ENCODE measurements at regions not wholly inside any gene's neighbourhood (a gene's known extent, or its start where the extent isn't known, plus 50 kb on each side); places are given as distances from the start of the nearest gene placed in this dataset.

DNA sequence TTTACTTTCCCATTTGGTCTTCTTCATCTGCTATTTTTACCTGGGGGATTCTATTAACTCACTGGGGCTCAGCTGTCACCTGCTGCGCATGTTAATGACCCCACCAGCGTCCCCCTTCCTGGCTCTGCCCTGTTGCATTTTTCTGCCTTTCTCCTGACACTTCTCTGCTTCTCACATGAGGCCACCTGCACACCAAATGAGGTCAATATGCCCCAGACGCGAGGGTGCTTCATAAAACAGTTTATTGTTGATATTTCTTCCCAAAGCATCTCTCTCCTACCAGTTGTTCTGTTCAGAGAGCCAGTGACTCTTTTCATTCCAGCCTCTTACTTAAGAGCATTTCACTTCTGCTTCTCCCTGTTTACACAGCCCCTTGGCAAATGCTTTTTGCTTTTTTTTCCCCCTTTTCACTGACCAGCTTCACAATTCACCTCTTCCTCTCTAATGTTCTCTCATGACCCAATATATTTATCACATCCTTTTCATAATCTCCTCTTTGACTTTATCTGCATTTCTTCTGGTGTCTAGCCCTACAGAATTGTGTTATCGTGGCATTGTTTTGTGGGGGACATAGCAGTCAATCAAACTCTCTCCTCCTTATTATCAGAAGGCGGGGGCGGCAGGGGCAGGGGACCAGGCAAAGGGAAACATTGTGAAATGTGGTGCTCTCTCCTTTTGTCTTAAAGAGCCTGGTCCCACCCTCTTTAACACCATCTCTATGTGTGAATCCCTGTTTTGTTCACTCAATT is 545.8 kb upstream of the CITED2 start:
- peak; percentile 79 for DNase-seq

DNA sequence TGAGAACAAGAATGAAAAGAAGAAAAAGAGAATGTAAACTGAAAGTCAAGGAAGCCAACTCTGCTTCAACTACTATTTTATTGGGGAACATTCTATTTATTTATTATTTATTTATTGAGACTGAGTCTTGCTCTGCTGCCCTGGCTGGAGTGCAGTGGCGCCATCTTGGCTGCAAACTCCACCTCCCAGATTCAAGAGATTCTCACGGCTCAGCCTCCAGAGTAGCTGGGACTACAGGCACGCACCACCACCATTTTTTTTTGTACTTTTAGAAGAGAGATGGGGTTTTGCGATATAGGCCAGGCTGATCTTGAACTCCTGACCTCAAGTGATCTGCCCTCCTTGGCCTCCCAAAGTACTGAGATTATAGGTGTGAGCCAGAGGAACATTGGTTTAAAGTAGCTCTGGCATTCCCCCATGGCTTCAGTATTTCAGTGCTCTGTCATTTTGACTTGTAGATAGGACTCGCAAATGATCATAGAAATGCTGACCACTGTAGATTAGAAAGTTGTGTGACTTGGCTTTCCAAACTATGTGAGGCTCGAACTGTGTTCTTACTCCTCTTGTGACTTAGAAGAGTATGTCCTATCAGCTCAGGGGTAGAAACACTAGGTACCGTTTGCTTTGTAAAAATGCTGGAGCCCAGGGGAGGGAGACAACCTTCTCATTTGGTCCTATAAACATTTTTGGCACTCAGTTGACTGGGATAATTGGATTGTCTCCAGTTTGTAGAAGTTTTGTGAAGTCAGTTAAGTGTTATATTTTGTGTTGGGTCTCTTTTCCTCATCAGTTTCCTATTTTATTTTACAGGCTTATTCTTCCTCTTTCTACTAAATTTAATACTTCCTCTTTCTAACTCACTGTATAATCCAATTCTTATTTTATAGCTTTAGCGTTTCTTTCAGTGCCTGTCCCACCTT is 544.9 kb upstream of the CITED2 start:
- DNase-seq, result peak; percentile 79

DNA sequence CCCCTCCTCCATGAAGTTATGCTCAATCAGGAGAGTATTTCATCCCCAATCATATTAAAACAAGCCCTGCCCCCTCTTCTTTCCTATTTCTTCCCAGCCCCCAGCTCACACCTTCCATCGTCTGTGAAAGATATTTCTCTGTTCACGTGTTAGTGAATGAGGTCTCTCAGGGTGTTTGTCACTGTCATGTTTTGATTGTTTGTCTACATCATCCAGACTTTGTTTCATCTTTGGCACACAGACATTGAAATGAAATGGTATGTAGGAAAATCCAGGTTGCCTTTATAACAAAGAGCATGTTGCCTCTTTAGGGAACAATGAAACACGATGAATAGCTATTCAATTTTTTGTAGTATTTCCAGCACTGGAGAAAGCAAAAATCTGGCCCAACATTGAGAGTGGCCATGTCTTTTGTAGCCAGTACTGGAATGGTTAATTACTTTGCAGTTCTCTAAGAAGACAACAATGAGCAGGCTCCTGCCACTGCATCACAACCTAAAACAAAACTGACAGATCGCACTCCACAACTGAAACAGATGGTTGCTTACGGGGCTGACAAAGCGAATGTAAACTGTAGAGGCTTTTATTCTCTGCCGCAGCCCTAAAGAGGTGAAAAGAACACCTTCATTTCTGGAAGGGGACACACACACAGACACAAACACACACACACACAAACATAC is 543.6 kb upstream of the CITED2 start:
- DNase-seq, result no peak

DNA sequence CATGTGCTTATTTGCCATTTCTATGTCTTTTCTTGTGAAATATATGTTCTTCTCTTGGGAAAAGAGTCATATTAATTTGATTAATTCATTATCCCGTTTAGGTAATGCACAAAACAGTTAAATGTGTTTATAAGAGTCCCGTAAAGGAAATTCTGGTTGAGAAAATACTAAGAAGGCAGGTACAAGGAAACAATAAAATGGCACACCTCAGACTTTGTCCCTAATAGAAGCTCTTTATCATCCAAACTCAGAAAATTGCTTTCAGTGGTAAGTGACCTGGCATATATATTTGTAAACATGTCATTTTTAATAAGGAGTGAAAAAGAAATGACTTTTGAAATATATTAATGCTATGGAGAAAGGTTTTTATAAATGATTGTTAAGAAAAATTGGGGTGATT is 540.5 kb upstream of the CITED2 start:
- DNase-seq, result no peak

DNA sequence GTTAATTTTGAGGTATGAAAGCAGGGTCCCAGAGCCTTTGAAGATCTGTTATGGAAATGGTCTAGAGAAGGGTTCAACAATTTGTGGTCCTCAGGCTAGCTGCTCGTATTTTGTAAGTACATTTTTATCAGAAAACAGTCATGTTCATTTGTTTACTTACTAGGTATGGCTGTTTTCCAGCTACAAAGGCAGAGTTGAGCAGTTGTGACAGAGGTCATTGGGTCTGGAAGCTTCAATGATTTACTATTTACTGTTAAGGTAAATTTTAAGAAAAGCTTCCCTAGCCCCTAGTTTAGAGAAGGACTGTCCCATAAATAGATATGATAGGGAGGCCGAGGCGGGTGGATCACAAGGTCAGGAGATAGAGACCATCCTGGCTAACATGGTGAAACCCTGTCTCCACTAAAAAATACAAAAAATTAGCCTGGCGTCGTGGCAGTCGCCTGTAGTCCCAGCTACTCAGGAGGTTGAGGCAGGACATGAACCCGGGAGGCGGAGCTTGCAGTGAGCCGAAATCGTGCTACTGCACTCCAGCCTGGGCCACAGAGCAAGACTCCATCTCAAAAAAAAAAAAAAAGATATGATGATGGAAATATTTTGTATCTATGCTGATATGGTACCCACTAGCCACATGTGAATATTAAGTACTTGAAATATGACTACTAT is 538.4 kb upstream of the CITED2 start:
- DNase-seq, result no peak

DNA sequence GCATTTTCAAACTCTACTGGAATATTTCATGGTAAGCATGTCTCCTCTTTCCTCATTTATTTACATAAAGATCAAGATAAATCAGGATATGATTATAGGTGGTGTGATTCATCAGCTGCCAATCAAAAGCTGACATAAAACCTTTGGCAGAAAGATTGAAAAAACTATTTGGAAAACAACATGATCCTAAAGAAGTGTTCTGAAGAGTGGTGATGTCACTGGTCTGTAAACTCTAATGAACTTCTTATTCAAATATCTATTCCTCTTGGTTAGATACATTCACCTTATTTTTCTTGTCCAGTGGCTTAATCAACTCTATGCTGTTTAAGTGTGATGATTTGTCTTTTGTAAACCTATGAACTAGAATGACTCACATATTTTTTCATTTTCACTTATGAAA is 535.5 kb upstream of the CITED2 start:
- DNase-seq, result no peak

DNA sequence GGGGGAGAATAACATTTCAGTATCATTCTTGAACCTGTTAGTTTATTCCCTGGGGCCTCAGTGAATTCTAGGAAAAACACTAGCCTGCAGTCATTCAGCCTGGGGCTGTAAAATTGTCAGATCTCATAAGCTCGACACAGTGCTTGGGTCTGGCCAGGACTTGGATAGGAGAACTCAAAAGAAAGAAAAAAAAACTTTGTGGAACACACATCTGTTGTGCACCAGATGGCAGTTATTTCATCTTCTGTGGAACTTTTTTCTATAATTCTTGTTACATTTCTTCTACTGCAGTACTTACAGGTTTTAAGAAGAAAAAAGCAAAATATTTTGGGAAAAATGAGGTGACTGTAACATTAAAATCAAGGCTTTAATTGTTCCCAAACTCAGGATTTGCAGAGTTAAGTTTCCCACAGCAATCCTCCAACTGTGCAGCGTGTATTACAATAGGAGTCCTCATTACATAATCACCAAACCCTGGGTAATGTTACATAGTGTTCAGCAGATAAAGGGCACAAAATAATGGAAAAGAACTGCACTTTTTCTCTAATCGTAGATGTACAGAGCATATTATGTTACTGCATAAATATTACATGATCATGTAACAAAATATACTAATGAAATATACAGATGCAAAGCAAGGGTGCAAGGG is 531.1 kb upstream of the CITED2 start:
- peak; percentile 30 for DNase-seq

DNA sequence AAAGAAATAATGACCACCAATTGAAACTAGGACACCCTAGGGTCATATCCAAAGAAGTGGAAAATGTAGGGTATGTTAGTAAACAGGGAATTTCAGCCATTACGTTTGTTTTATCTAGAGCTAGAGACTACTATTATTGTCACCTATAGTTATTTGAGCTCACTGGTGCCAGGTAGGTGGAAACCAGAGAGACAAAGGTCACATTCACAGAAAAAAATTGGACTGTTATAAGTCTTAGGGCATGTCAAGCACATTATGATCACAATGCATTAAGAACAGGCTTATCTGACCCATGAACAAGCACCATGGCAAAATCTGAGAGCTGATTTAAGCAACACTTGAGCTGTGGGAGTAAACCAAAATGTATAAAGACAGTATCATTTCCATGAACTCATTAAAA is 530.1 kb upstream of the CITED2 start:
- peak; percentile 33 for DNase-seq

DNA sequence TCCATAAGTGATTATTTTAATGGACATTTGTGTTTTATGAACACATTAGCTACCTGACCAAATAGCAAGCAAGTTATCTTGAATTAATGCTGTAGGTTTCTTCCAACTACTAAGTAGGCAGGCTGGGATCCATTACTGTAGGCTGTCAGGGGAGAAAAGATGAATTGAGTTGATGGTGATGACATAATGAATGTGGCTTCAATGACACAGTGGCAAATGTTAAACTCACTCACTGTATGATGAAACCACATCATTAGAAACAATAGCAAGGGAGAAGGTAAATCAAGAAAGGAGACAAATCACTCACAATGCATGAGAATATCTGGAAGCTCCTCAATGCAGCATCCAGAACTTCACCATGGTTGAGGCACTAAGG is 529.7 kb upstream of the CITED2 start:
- no peak for DNase-seq

DNA sequence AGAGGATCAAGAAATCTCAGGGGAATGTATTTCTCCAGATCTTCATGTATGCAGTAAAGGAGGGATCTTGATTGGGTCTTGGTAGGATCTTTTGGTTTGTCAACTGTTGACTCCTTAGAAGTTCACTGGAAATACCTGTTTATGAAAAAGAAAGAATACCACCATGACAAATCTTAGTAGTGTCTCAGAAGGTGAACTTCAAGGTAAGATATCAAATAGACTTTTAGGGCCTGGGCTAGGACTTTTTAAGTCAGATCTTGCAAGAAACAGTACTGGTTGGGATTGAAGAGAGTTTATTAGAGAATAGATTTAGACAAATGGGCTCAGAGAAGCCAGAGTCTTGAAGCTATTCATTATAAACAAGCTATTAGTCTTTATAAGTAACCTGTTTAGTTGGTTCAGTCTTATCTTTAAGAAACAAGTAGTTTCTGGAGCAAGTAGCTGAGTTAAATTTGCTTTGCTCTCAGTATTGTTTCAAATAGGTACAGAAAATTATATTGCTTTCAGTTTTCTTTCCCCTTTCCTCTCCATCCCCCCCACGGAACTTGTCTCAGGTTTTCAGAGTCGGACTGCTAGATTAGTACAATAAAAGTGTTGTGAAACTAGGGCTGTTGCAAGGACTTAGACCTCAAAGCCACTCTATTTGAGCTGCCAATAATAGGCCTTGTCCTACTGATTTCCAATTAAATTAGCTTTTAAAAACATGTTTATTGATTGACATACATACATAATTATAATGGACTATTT is 529.1 kb upstream of the CITED2 start:
- DNase-seq, result peak; percentile 29

DNA sequence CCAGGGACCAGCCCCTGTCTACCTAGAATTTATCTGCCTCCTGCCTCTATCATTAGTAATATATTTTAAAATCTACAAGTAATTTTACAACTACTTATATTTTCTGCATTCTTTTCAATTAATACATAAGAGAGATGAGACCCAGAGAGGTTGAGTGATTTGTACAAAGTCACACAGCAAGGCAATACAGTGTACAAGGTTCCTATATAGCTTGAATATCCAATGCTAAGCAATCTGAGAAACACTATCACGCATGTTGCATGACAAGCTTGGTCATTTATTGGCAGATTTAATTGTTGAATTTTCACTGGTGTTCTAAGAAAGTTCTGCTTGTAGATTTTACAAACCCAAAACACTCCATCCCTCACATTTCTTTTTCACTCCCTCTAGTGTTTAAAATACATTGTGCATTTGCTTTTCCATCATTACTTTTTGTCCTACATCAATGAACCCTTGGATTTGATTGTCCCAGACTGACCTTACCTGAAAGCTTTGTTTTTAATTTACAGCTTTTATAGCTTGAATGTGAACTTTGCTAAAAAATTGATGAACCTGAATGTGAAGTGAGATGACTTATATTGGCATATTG is 520.9 kb upstream of the CITED2 start:
- no peak for DNase-seq

DNA sequence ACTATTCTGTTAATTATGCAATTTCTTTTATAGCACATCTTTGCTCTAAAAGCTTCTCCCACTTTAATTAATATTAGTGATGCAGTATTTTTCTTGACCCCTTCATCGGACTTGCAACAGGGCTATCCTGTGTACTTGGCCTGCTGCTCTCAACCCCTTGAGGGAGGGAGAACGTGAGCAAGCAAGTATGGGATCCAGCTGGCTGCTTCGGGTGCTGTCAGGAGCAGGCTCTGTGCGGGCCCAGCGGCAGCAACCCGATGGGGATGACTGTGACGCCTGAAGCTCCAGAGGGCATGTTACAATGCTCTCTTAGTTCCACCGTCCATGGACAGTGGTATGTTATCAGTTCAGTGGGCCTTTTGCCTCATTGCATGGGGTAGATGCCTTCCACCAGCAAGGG is 519.8 kb upstream of the CITED2 start:
- no peak for DNase-seq

DNA sequence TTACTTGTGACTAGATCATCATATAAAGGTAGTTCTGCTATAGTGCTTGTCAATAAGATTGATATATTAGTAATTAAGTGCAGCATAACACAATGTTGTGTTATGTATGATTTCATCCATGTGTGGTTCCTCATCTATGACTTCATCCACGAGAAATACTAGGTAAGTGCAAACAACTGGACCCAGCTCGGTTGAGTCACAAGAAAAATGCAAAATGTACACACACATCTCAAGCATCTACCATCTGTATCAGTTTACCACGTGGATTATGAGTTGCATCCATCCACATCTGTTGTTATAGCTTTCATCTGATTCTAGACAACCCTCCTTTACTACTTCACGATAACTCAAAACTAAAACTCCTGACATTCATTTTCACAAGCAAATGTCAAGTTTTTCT is 517.0 kb upstream of the CITED2 start:
- no peak for DNase-seq

DNA sequence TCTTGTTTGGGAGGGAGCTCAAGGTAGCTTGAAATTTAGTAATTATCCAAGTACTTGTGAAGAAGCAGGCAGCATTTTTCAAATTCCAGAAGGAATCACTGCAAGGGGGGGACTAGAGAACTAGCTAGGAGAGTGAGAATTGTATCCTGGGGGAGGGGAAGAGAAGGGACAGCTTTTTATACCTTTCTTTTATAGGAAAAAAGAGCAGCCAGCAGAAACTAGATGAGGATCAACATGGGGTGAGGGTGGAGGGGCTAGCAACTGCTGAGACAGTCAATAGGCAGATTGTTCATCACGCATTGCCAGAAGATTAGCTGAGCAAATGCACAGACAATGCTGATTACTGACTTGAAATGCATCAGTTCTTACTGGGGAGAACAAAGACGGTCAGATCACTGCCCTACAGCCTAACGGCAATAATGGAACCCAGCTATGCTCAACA is 514.3 kb upstream of the CITED2 start:
- DNase-seq, result no peak

DNA sequence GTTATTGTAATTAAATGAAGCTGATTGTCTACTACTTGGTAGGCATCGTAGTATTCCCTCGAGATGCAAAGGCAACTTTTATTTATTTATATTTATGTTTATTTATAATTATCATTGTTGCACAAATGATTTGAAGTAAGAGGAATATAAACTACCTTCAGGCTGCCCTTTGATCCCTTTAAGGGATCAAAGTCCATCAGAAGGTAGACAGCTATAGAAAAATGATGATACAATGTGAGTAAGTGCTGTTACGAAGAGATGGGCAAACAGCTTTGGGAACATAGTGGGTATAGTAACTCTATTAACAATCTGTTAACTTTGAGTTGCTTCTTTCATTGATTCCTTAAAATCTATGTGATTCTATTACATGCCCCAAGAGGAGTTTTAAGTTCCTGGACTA is 512.8 kb upstream of the CITED2 start:
- no peak for DNase-seq

DNA sequence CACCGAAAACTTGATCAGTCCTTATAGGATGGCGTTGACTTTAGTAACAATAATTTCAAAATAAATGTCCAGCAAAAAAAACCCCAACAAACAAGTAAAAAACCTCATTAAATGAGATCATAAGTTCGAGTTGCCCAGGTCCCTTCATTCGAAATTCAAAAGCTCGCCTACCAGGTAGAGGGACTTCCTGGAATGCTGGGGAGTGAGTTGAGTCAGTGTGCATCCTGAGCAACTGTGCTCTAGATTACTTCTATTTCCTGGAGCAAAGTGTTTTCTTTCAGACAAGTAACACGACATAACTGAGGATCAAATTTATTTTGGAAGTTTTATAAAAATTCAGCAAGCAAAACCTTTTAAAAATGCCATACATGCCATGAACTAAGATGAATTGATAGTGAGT is 511.9 kb upstream of the CITED2 start:
- no peak for DNase-seq

DNA sequence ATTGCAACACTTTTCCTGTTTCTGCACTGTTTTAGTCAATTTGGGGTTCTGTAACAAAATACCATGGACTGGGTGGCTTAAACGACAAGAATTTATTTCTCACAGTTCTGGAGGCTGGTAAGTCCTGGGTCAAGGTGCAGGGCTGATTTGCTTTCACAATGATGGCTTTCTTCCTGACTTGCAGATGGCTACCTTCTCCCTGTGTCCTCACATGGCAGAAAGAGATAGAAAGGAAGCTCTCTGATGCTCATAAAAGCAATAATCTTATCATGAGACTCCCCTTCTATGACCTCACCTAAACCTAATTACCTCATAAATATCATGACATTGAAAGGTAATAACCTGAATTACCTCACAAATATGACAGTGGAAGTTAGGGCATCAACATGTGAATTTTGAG is 511.5 kb upstream of the CITED2 start:
- DNase-seq, result no peak

DNA sequence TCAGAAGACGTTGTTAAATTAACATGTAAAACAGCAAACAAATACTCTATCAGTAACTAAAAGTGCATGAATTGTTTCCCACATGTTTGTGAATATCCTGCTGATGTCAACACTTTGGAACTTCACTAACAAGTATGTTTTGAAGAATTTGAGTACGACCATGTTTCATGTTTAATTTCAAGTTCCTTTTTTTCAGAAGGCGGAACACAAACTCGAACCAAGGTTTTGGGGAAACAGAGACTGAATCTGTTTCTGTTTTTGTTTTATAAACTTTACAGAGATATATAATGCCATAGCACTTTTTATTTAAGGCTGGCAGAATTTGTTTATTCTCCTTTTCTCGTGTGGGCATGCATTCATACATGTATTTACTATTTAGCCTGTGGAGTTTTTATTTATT is 509.3 kb upstream of the CITED2 start:
- DNase-seq, result no peak

DNA sequence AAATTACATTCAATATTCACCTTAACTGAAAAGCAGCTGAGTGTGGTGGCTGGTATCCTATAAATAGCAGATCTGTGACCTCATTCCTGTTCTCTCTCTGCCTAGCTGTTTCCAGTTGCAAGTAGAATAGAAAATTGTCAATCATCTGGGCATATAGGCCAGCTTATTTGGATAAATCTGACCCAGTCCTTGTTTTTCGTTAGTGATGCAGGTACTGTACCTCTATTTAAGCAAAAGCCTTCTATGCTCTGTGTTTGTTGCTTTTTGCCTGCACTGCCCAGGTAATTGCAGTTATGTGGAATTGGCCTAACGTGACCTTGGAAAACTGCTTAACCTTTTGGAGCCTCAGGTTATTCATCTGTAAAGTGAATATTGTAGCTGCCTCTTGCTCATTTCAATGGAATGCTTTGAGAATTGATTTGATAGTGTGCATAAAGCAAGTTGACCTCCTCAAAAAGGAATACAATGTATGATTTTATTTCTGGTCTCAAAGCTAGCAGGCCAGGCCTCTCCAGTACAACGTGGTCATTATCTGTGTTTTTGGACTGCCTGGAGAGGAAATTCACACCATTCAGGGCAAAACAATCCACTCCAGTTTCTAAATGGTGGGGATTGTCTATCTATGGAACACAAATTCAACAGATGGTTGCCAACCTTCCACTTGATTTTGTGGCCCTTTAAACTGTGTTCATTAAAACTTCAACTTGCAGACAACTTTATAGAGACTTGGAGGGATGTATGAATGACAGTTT is 508.7 kb upstream of the CITED2 start:
- peak; percentile 42 for DNase-seq

DNA sequence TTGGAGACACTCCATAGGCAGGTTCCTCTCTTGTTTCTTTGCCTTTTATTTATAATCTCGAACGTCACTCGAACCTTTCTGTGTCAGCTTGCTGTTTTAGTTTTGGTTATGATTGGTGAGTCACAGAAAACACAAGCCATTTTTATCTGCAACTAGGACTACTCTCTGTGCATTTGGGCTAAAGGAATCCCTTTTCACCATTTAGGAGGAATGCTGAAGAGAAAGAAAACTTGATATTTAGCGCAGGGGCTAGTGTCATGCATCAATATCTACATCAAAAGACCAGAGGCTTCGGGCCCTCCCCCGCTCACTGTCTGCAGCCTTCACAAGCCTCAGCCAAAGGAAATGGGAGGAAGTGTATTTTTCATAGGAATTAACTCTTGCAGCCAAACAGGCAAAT is 507.8 kb upstream of the CITED2 start:
- DNase-seq, result peak; percentile 33

Measured in OCI-M1 (cell line).